ENCODE measurements at regions not wholly inside any gene's neighbourhood (a gene's known extent, or its start where the extent isn't known, plus 50 kb on each side); places are given as distances from the start of the nearest gene placed in this dataset.

DNA sequence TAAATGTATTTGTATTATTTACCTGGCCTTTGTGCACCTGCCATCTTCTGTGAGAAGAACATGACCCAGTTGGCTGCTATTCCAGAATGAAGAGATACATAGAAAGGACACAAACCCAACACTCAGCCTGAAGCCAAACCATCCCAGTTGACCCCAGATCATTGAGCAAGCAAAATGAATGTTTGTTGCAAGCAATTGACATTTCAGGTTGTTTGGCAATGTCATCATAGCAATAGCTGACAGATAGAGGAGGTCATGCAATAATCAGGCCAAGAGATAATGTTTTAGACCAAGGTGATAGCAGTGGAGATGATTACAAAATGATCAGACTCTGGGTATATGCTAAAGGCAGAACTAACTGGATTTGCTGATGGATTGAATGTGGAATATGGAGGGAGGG lies 71.2 kb upstream of the TMEM164 start:
- TF ChIP-seq, protein P1, sequence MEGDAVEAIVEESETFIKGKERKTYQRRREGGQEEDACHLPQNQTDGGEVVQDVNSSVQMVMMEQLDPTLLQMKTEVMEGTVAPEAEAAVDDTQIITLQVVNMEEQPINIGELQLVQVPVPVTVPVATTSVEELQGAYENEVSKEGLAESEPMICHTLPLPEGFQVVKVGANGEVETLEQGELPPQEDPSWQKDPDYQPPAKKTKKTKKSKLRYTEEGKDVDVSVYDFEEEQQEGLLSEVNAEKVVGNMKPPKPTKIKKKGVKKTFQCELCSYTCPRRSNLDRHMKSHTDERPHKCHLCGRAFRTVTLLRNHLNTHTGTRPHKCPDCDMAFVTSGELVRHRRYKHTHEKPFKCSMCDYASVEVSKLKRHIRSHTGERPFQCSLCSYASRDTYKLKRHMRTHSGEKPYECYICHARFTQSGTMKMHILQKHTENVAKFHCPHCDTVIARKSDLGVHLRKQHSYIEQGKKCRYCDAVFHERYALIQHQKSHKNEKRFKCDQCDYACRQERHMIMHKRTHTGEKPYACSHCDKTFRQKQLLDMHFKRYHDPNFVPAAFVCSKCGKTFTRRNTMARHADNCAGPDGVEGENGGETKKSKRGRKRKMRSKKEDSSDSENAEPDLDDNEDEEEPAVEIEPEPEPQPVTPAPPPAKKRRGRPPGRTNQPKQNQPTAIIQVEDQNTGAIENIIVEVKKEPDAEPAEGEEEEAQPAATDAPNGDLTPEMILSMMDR (IDR thresholded peaks at IDR 0.05; ENCODE audit: insufficient read depth, low read length): no peak
- no peak for TF ChIP-seq POLR2AphosphoS5 (IDR thresholded peaks at IDR 0.05; ENCODE audit: low read depth)
